NCI-H1105 (cell line): ENCODE measurements at regions not wholly inside any gene's neighbourhood (a gene's known extent, or its start where the extent isn't known, plus 50 kb on each side); places are given as distances from the start of the nearest gene placed in this dataset.
"Not testable (repeated sequence)": the region's sequence is repeated elsewhere in the genome, so short reads cannot be mapped to it uniquely, and the experiment has no call there.

ENCODE experiments used
- DNase-seq: peaks from one replicate; lab custom pipeline; 2025; lab: John Stamatoyannopoulos, UW

- DNase-seq = no peak
Observed at GRCh38 chr3:187536185-187536584, 134.0 kb downstream of the SST start.

DNA sequence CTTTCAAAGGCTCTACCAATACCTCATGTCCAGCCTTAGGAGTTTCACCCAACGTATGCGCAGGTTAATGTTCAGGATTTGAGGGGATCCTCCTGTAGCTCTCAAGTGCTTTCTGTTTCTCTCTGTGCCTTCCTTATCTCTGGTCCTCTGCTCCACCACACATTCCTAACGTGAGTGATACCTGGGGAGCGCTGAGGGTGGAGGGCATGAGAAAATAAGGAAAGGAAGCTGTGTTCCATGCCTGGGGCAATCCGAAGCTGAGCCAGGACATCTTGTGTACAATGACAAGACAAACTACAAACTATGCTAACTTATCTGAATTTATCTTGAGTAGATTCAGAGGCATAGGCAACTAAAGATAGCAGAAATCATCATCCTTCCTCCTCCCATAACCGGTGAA is 136.4 kb downstream of the SST start:
- DNase-seq = no peak

- DNase-seq = no peak
Observed at GRCh38 chr3:187531831-187532230, 138.4 kb downstream of the SST start.

- no peak for DNase-seq
Observed at GRCh38 chr3:187522890-187523289, 147.3 kb downstream of the SST start.

DNA sequence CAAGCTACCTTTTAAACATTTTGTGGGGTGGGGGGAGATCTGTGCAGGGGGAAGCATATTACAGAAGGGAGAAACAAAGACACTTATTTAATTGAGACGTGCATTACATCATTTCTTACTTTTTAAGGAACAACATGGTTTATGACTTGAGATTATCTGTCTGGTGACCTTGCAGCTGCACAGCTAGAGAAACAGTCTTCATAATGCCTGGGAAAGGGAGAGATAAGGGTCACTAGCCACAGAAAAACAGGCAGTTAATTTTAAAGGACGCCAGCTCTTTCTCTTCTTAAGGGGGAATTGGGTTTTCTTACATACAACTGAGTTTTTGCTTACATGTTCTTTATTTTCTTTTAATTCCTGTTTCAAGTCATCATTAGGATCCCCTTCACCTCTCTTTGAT is 147.9 kb downstream of the SST start:
- DNase-seq = no peak

DNA sequence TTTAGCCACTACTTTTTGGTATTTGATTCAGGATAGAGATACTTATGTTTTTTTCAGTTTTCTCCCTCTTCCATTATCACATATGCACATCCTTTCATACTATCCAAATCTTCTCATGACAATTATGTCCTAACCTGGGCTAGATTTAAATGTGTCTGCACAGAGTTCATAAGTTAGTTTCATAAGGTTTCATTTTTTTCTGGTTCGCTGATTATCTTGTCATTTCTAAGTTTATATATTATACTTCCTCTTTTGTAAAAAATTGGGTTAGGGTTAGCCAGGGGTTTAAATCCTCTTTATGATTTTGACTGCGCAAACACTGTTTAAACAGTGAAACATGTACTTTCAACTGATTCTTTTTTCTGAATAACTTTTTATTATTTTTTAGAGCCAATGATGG is 148.6 kb downstream of the SST start:
- DNase-seq = no peak

DNA sequence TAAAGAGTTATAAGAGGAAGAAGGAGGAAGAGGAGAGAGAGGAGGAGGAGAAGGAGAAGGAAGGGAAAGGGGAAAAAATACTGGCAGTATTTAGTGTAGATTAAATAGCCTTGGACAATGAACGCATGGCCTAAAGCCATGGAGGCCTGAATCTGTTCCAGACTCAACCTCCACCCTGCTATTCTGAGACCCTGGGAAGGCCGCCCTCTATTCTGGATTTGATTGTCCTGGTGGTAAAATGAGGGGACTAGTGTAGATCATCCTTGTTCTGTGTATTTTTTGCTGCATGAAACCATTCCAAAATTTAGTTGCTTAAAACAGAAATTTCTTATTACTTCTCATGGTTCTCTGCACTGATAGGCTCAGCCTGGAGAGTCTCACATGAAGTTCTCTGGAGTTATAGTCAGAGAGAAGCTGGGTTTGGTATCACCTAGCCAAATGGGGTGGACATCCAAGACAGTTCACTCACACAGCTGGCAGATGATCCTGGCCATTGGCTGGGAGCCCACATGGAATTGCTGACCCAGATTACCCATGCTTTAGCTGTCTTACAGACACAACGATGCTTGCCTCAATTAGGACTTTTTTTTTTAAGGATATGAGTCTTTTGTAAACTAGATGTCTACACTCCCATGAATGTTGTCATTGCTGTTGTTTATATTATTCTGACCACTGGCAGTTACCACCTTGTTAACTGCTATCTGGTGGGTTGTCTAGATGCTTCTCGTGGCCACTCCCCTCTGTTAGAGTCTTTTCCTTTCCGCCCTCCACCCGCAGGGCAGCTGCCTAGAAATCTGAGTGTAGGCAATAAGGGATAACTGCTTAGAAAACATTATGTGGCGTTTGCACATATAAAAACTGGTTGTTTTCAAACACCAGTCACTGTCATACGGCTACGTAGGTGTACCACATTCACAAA is 149.9 kb downstream of the SST start:
- no peak for DNase-seq

GRCh38 chr3:187519428-187519890 is 150.7 kb downstream of the SST start:
- no peak for DNase-seq

- no peak for DNase-seq
Observed at GRCh38 chr3:187518616-187519015, 150.4 kb downstream of the RTP4 start.

DNA sequence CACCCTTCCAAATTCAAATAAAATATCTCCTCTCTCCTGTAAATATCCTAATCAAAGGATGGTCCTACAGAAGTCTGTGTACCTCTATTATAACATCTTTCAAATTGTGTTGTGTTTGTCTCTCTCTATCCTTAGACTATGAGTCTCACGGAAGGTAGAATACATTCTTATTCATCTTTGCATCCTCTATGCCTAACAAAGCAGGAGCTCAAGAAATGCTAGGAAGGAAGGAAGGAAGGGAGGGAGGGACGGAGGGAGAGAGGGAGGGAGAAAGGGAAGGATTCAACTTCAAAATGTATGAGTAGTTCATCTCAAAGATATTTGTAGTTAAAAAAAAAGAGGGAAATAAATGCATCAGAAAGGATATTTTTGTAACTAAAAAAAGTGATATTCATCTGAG is 150.0 kb downstream of the RTP4 start:
- no peak for DNase-seq

GRCh38 chr3:187516446-187517185 is 148.4 kb downstream of the RTP4 start:
- no peak for DNase-seq

DNA sequence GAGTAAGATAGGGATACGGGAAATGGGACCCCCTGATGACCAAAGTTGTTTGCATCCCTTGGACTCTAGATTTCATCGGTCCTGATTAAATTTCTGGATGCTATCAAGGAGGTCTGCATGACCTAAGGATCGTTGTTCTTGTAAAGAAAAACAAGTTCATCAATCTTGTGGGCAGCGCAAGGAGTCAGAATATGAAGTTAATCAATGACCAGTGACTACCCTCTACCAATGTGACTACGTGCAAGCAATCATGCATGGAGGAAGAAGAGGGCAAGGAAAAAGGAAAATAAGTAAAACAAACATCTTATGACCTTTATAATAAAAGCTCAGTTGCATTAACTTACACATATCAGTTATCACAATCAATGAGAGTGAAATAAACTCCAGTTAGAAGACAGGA is 139.7 kb downstream of the RTP4 start:
- DNase-seq = no peak

GRCh38 chr3:187507266-187507665 is 139.1 kb downstream of the RTP4 start:
- DNase-seq = no peak

DNA sequence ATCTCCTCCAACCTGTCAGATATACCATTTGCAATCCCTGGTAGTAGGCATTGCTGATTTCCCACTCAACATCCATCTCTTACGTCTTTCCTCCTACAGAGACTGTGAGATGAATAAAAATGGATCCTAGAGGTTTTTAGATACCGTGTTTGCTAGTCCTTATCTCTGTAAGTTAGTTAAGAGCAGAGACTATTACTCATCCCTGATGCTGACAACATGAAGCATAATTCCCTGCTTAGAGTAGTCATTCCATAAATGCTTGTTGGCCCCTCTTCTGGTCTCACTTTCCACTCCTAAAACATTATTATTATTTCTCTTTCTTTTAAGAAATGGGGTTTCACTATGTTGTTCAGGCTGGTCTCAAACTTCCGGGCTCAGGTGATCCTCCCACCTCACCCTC is 136.2 kb downstream of the RTP4 start:
- no peak for DNase-seq

- DNase-seq = no peak
Observed at GRCh38 chr3:187498211-187498724, 130.1 kb downstream of the RTP4 start.

GRCh38 chr3:187497052-187497451 is 128.9 kb downstream of the RTP4 start:
- no peak for DNase-seq

- not testable (repeated sequence) for DNase-seq
Observed at GRCh38 chr3:187494056-187494455, 125.9 kb downstream of the RTP4 start.

GRCh38 chr3:187491371-187491770 is 123.2 kb downstream of the RTP4 start:
- peak; percentile 70 for DNase-seq

GRCh38 chr3:187490366-187490765 is 122.2 kb downstream of the RTP4 start:
- no peak for DNase-seq

DNA sequence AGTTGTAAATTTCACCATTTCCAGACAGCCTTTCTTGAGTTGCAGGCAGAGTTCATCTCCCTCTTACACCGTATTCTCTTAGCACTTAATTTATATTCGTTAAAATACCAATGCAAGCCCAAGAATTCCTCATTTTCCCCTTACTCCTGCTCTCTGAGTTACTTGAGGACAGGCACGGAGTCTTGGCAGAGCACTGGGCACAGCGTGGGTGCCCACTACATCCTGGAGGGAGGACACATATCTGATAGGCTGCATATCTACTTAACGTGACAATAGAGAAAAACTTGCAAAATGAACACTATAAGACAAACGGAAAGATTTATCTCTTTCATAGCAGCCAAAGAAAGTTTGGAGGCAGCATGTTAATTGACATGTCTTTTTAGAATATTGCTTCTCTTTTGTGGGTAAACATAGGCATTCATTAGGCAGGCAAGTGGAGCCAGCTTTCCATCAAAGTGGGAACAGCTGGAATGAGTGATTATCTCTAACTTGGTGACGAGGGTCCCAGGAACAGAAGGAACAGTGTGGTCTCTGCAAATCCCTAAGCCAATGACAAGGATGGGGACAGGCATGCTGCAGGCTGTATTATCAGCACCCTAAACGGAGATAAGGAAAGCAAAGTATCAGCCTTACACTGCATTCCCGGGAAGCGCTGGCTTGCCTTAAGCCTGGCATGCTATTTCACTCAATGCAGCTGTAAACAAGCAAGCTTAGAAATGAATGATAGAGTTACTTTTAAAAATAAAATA is 116.5 kb downstream of the RTP4 start:
- no peak for DNase-seq

- DNase-seq = no peak
Observed at GRCh38 chr3:187481426-187481825, 113.2 kb downstream of the RTP4 start.

- not testable (repeated sequence) for DNase-seq
Observed at GRCh38 chr3:187475613-187476012, 107.4 kb downstream of the RTP4 start.
